Epithelial cell of esophagus (primary cell): ENCODE measurements at regions not wholly inside any gene's neighbourhood (a gene's known extent, or its start where the extent isn't known, plus 50 kb on each side); places are given as distances from the start of the nearest gene placed in this dataset.

ENCODE experiments used
- DNase-seq: peaks from one replicate; pipeline ENCODE4 v3.0.0; 2010; ENCODE audit warnings: low read depth
- H3K4me3 ChIP-seq: 2 replicates; pipeline ENCODE4 v1.5.1; 2011; ENCODE audit warnings: mild to moderate bottlenecking, low read length, control low read depth
- TF ChIP-seq, protein P1 (sequence below): IDR thresholded peaks from 2 replicates; pipeline ENCODE4 v1.5.1; 2011; ENCODE audit warnings: low read depth, mild to moderate bottlenecking, low read length, control low read depth, inconsistent platforms; ENCODE audit not compliant: insufficient read depth; ENCODE audit errors: missing control alignments

DNA sequence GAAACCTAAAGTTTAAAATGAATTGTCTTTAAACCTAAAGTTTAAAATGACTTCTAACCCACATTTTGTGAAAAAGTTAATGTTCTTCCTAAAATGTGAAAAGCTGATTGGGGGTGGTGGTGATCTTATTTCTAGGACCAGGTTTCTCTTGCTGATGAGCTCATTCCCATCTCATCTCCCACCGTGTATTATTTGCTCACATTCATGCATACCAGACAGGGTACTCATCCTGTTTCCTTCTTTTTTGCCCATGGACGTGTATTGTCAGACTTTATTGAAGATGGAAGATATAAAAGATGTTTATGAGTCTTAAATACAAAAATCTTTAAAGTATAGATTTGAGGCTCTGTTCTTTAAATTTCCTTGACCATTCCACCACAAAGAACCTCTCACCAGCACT, 70.1 kb upstream of the MPHOSPH6 start:
- DNase-seq, result peak; percentile 55
- no peak overlapping the region for H3K4me3 ChIP-seq
- TF ChIP-seq, protein P1, sequence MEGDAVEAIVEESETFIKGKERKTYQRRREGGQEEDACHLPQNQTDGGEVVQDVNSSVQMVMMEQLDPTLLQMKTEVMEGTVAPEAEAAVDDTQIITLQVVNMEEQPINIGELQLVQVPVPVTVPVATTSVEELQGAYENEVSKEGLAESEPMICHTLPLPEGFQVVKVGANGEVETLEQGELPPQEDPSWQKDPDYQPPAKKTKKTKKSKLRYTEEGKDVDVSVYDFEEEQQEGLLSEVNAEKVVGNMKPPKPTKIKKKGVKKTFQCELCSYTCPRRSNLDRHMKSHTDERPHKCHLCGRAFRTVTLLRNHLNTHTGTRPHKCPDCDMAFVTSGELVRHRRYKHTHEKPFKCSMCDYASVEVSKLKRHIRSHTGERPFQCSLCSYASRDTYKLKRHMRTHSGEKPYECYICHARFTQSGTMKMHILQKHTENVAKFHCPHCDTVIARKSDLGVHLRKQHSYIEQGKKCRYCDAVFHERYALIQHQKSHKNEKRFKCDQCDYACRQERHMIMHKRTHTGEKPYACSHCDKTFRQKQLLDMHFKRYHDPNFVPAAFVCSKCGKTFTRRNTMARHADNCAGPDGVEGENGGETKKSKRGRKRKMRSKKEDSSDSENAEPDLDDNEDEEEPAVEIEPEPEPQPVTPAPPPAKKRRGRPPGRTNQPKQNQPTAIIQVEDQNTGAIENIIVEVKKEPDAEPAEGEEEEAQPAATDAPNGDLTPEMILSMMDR, result no peak

DNA sequence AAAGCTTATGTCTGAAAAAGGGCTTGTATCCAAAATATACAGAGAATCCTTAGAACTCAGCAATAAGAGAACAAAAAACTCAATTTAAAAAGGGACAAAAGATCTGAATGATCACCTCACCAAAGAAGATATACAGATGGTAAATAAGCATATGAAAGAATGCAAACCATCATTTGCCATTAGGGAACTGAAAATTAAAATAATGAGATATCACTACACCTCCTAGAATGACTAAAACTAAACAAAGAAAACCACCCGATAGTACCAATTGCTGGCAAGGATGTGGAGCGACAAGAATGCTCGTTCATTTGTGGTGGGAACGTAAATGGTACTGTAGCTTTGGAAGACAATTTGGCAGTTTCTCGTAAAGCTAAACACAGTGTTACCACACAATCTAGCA, 66.9 kb upstream of the MPHOSPH6 start:
- no peak for DNase-seq
- TF ChIP-seq, protein P1, result no peak
- no peak overlapping the region for H3K4me3 ChIP-seq

DNA sequence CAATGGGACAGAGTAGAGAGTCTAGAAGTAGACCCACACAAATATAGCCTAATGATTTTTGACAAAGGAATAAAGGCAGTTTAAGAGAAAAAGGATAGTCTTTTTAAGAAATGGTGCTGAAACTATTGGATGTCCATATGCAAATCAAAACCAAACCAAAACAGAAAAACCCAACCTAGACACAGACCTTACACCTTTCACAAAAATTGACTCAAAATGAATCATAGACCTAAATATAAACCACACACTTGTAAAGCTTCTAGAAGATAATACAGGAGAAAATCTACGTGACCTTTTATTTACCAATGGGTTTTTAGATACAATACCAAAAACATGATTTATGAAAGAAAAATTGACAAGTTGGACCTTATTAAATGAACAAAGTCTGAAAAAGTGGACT, 66.4 kb upstream of the MPHOSPH6 start:
- DNase-seq, result no peak
- no peak overlapping the region for H3K4me3 ChIP-seq
- TF ChIP-seq, protein P1, result no peak

DNA sequence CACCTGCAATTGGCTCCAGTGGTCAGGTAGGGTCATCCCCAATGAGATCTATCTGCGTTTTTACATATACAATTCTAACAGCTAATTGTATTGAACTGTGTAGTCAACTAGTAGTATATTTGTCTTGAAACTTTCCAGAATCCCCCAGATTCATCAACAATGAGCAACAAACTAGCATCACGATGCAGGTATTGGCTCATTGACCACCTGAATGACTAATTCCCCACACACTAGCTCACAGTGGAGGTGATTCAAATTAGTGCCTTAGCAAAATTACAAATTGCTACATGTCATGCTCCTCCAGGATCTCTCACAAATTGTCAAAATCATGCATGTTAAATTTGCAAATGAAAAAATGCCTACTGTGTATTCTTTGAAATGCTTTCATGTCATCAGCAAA, 62.8 kb upstream of the MPHOSPH6 start:
- TF ChIP-seq, protein P1, result no peak
- H3K4me3 ChIP-seq, result no peak overlapping the region
- peak; percentile 70 for DNase-seq

DNA sequence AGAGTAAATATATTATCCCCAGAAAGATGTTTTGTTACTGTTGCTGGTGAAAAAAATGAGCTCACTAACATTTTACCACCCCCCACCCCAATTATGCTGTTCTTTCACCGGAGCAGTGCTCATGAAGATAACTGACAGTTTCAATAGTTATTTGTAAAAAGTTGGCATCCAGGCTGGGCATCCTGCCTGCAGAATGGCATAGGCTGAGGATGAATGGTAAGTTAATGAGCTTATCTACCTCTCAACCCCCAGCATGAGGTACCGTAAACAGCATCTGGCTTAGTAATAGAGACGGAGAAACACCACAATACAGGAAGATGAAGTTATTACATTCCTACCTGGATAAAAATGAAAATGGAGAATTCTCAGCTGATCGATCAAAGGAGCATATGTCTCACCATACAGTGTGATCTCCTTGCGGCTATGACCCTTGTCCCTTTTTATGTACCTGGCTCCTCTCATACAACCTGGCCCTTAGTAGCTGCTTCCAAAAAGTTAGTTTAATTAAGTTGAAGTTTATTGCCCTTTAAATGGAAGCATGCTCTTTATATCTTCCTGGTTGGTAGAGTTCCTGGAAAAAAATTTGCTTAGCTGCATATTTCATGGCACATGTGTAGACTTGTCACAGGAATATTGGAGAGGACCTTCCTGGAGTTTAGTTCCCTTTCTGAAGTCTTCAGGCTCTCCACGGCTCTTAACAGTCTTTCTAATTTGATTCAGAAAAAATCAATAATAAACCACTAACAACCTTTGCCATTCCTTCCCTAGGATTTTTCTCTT, 61.2 kb upstream of the MPHOSPH6 start:
- TF ChIP-seq, protein P1, result no peak
- DNase-seq, result peak; percentile 49
- no peak overlapping the region for H3K4me3 ChIP-seq

DNA sequence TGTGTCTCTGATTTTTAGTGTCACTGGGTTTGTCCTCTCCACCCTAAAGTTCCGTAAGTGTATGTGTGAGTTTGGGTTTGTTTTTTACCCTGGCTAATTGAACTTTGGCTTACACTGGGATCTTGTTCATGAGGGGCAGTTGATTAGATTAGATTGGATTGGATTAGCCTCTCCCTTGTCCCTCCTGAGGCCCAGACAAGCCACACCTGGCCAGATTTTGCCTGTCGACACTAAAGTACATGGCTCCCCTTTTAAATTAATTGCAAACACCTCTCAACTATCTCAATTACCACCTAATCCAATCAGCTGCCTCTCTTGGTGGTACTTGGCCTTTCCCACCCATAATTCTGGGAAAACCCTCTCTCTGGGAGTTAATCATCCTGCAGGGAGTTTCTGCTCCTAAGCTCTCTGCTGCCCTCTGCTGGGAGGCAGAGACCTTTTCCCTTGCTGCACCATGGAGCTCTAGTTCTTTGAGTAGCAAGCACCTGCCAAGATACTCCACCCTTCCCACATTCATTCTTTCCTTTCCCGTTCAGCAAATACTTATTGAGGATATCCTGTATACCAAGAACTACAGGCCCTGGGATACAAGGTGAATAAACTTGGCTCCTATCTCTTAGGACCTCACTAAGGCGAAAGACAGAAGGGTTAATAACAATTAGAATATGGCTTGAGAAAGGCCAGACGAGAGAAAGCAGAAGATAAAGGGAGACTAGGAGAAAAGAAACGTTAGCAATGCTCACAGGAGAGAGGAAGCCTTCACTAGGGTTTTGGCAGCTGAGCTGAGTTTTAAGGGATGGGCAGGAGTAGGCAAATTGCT, 60.0 kb upstream of the MPHOSPH6 start:
- peak; percentile 84 for DNase-seq
- no peak overlapping the region for H3K4me3 ChIP-seq
- TF ChIP-seq, protein P1, result peak; percentile 99
